ENCODE measurements at regions not wholly inside any gene's neighbourhood (a gene's known extent, or its start where the extent isn't known, plus 50 kb on each side); places are given as distances from the start of the nearest gene placed in this dataset.

DNA sequence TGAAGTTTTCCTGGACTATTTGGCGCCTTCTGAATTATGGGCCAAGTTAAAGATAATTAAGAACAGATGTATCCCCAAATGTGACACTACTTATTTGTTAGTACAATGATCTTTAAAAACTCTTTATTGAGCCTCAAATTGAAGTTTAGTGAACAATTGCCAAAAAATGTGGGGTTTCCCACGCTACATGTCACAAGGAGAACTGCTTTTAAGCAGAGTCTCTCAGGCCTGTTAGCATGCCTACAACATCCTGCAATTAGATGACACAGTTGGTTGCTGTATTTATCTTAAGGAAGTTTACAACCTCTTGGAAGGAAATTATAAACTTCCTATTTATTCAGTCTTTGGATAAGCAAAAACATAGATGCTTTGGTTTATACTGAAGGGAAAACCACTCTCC is 733.0 kb downstream of the TNS3 start (continued):
- TF ChIP-seq, protein P1, sequence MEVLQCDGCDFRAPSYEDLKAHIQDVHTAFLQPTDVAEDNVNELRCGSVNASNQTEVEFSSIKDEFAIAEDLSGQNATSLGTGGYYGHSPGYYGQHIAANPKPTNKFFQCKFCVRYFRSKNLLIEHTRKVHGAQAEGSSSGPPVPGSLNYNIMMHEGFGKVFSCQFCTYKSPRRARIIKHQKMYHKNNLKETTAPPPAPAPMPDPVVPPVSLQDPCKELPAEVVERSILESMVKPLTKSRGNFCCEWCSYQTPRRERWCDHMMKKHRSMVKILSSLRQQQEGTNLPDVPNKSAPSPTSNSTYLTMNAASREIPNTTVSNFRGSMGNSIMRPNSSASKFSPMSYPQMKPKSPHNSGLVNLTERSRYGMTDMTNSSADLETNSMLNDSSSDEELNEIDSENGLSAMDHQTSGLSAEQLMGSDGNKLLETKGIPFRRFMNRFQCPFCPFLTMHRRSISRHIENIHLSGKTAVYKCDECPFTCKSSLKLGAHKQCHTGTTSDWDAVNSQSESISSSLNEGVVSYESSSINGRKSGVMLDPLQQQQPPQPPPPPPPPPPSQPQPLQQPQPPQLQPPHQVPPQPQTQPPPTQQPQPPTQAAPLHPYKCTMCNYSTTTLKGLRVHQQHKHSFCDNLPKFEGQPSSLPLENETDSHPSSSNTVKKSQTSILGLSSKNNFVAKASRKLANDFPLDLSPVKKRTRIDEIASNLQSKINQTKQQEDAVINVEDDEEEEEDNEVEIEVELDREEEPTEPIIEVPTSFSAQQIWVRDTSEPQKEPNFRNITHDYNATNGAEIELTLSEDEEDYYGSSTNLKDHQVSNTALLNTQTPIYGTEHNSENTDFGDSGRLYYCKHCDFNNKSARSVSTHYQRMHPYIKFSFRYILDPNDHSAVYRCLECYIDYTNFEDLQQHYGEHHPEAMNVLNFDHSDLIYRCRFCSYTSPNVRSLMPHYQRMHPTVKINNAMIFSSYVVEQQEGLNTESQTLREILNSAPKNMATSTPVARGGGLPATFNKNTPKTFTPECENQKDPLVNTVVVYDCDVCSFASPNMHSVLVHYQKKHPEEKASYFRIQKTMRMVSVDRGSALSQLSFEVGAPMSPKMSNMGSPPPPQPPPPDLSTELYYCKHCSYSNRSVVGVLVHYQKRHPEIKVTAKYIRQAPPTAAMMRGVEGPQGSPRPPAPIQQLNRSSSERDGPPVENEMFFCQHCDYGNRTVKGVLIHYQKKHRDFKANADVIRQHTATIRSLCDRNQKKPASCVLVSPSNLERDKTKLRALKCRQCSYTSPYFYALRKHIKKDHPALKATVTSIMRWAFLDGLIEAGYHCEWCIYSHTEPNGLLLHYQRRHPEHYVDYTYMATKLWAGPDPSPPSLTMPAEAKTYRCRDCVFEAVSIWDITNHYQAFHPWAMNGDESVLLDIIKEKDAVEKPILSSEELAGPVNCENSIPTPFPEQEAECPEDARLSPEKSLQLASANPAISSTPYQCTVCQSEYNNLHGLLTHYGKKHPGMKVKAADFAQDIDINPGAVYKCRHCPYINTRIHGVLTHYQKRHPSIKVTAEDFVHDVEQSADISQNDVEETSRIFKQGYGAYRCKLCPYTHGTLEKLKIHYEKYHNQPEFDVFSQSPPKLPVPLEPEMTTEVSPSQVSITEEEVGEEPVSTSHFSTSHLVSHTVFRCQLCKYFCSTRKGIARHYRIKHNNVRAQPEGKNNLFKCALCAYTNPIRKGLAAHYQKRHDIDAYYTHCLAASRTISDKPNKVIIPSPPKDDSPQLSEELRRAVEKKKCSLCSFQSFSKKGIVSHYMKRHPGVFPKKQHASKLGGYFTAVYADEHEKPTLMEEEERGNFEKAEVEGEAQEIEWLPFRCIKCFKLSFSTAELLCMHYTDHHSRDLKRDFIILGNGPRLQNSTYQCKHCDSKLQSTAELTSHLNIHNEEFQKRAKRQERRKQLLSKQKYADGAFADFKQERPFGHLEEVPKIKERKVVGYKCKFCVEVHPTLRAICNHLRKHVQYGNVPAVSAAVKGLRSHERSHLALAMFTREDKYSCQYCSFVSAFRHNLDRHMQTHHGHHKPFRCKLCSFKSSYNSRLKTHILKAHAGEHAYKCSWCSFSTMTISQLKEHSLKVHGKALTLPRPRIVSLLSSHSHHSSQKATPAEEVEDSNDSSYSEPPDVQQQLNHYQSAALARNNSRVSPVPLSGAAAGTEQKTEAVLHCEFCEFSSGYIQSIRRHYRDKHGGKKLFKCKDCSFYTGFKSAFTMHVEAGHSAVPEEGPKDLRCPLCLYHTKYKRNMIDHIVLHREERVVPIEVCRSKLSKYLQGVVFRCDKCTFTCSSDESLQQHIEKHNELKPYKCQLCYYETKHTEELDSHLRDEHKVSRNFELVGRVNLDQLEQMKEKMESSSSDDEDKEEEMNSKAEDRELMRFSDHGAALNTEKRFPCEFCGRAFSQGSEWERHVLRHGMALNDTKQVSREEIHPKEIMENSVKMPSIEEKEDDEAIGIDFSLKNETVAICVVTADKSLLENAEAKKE (CRISPR knock-in tag; IDR thresholded peaks at IDR 0.05) = no peak
- TF ChIP-seq EZH2phosphoT487 (IDR thresholded peaks at IDR 0.05; ENCODE audit: unreplicated experiment) = no peak

DNA sequence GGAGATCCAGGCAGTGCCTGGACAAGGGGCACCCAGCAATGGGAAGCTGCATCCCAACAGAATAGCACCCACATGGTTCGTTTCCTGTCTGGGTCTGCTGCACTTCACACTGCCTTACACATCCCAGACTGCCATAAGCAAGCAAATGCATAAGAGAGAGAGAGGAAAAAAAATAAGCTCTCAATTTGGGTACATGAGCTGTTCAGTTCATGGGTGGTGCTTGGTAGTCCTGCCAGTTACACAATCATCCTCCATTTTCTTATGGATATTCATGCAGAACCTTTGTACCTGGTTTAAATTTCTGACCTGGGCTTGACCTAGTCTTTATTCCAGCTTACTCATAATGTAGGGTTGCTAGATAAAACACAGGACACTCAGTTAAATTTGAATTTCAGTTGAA is 733.6 kb downstream of the TNS3 start:
- no peak overlapping the region for H3K4me2 ChIP-seq
- Mint-ChIP-seq H3K36me3 (ENCODE audit: low read depth) (no peaks in the 10 kb centered on the region), H3K27me3 (ENCODE audit: insufficient read depth, low read depth, poor library complexity) (no peaks in the 10 kb centered on the region), H3K4me1 (no peaks in the 10 kb centered on the region), H3K4me3 (no peak overlapping the region), H3K9me3 (no peaks in the 10 kb centered on the region), H3K27ac (no peak overlapping the region)
- H3K9me2 ChIP-seq (ENCODE audit: insufficient read depth) = peaks cover 18% of the 10 kb centered on the region; the same call in 1 of the 2 replicates
- no peak overlapping the region for H3K27ac ChIP-seq (ENCODE audit: low read depth)
- no peaks in the 10 kb centered on the region for H4K20me1 ChIP-seq (replicated peaks; ENCODE audit: insufficient read depth)
- ATAC-seq = no peak
- H3F3A ChIP-seq (replicated peaks; ENCODE audit: low read depth) = no peaks in the 10 kb centered on the region
- H3K4me3 ChIP-seq = no peak overlapping the region
- H3K4me1 ChIP-seq (ENCODE audit: insufficient read depth) = no peaks in the 10 kb centered on the region
- DNase-seq (ENCODE audit: low spot score) = no peak
- no peaks in the 10 kb centered on the region for H3K27me3 ChIP-seq (ENCODE audit: insufficient read depth)
- no peaks in the 10 kb centered on the region for H3K36me3 ChIP-seq (ENCODE audit: insufficient read depth)
- no peak overlapping the region for H2AFZ ChIP-seq
- H3K79me2 ChIP-seq (replicated peaks; ENCODE audit: insufficient read depth) = no peaks in the 10 kb centered on the region
- TF ChIP-seq, protein P1 (CRISPR knock-in tag; IDR thresholded peaks at IDR 0.05) = no peak
- TF ChIP-seq, protein P2, sequence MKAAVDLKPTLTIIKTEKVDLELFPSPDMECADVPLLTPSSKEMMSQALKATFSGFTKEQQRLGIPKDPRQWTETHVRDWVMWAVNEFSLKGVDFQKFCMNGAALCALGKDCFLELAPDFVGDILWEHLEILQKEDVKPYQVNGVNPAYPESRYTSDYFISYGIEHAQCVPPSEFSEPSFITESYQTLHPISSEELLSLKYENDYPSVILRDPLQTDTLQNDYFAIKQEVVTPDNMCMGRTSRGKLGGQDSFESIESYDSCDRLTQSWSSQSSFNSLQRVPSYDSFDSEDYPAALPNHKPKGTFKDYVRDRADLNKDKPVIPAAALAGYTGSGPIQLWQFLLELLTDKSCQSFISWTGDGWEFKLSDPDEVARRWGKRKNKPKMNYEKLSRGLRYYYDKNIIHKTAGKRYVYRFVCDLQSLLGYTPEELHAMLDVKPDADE (IDR thresholded peaks at IDR 0.05) = no peak
- TF ChIP-seq, protein P3, sequence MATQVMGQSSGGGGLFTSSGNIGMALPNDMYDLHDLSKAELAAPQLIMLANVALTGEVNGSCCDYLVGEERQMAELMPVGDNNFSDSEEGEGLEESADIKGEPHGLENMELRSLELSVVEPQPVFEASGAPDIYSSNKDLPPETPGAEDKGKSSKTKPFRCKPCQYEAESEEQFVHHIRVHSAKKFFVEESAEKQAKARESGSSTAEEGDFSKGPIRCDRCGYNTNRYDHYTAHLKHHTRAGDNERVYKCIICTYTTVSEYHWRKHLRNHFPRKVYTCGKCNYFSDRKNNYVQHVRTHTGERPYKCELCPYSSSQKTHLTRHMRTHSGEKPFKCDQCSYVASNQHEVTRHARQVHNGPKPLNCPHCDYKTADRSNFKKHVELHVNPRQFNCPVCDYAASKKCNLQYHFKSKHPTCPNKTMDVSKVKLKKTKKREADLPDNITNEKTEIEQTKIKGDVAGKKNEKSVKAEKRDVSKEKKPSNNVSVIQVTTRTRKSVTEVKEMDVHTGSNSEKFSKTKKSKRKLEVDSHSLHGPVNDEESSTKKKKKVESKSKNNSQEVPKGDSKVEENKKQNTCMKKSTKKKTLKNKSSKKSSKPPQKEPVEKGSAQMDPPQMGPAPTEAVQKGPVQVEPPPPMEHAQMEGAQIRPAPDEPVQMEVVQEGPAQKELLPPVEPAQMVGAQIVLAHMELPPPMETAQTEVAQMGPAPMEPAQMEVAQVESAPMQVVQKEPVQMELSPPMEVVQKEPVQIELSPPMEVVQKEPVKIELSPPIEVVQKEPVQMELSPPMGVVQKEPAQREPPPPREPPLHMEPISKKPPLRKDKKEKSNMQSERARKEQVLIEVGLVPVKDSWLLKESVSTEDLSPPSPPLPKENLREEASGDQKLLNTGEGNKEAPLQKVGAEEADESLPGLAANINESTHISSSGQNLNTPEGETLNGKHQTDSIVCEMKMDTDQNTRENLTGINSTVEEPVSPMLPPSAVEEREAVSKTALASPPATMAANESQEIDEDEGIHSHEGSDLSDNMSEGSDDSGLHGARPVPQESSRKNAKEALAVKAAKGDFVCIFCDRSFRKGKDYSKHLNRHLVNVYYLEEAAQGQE (IDR thresholded peaks at IDR 0.05; ENCODE audit: unreplicated experiment) = no peak
- no peak for TF ChIP-seq STAT1 (IDR thresholded peaks at IDR 0.05; ENCODE audit: unreplicated experiment)
